NCI-H82 treated with DMSO at 0.1 percent for 48 hours (cell line): ENCODE measurements at regions not wholly inside any gene's neighbourhood (a gene's known extent, or its start where the extent isn't known, plus 50 kb on each side); places are given as distances from the start of the nearest gene placed in this dataset.

ENCODE experiments used
- DNase-seq: peaks from one replicate; lab custom pipeline; 2025; ENCODE audit not compliant: unreplicated experiment; lab: John Stamatoyannopoulos, UW

- DNase-seq = no peak
Measured at GRCh38 chr16:51691109-51691508, 540.0 kb upstream of the SALL1 start.

- peak; percentile 23 for DNase-seq
Measured at GRCh38 chr16:51685498-51685897, 534.4 kb upstream of the SALL1 start.

GRCh38 chr16:51683882-51684281, 532.8 kb upstream of the SALL1 start:
- DNase-seq = no peak

- DNase-seq = no peak
Measured at GRCh38 chr16:51682905-51683304, 531.8 kb upstream of the SALL1 start.

GRCh38 chr16:51674615-51675014, 523.5 kb upstream of the SALL1 start:
- DNase-seq = no peak

GRCh38 chr16:51670527-51670926, 519.5 kb upstream of the SALL1 start:
- DNase-seq = no peak

- no peak for DNase-seq
Measured at GRCh38 chr16:51666821-51667220, 515.8 kb upstream of the SALL1 start.

GRCh38 chr16:51666074-51666473, 515.0 kb upstream of the SALL1 start:
- no peak for DNase-seq

GRCh38 chr16:51665436-51665998, 514.4 kb upstream of the SALL1 start:
- no peak for DNase-seq

- DNase-seq = no peak
Measured at GRCh38 chr16:51658531-51658930, 507.5 kb upstream of the SALL1 start.

GRCh38 chr16:51657848-51658247, 506.8 kb upstream of the SALL1 start:
- no peak for DNase-seq

GRCh38 chr16:51655249-51655648, 504.2 kb upstream of the SALL1 start:
- DNase-seq = no peak

- no peak for DNase-seq
Measured at GRCh38 chr16:51651061-51651466, 500.0 kb upstream of the SALL1 start.

- no peak for DNase-seq
Measured at GRCh38 chr16:51649631-51650030, 498.6 kb upstream of the SALL1 start.

- no peak for DNase-seq
Measured at GRCh38 chr16:51648526-51648925, 497.5 kb upstream of the SALL1 start.

GRCh38 chr16:51641191-51641765, 490.2 kb upstream of the SALL1 start:
- DNase-seq = no peak

GRCh38 chr16:51640196-51640595, 489.1 kb upstream of the SALL1 start:
- DNase-seq = no peak

- DNase-seq = no peak
Measured at GRCh38 chr16:51638339-51639135, 487.5 kb upstream of the SALL1 start.

GRCh38 chr16:51637770-51638094, 486.7 kb upstream of the SALL1 start:
- peak; percentile 90 for DNase-seq

- DNase-seq = no peak
Measured at GRCh38 chr16:51636920-51637769, 486.1 kb upstream of the SALL1 start.

- no peak for DNase-seq
Measured at GRCh38 chr16:51635181-51635580, 484.1 kb upstream of the SALL1 start.

- DNase-seq = no peak
Measured at GRCh38 chr16:51630076-51630475, 479.0 kb upstream of the SALL1 start.
